GM12873 (cell line): ENCODE measurements at regions not wholly inside any gene's neighbourhood (a gene's known extent, or its start where the extent isn't known, plus 50 kb on each side); places are given as distances from the start of the nearest gene placed in this dataset.

Experiments used
- TF ChIP-seq, protein P1 (sequence below): IDR thresholded peaks from 2 replicates; pipeline ENCODE4 v1.5.1; 2012; ENCODE audit warnings: low read depth, mild to moderate bottlenecking, moderate library complexity, low read length, control low read depth; ENCODE audit not compliant: insufficient read depth; ENCODE audit errors: missing control alignments

DNA sequence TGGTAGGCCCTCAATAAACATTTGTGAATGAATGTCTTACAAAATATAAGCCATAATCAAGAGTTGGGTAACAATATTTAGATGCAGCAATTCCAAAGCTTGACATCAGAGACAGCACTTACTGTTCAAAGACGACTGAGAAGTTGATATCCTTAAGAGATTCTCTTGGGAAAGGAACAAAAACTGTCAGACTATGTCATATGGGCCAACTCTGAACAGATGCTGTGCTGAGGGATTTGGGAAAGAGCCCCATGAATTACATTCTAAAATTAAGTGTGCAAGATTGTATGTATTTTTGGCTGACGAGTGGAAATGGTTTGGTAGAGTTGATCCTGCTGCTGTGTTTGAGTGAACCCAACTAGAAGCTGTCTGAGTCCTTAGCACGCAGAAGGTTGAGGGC lies 250.7 kb upstream of the LINC00305 start:
- TF ChIP-seq, protein P1, sequence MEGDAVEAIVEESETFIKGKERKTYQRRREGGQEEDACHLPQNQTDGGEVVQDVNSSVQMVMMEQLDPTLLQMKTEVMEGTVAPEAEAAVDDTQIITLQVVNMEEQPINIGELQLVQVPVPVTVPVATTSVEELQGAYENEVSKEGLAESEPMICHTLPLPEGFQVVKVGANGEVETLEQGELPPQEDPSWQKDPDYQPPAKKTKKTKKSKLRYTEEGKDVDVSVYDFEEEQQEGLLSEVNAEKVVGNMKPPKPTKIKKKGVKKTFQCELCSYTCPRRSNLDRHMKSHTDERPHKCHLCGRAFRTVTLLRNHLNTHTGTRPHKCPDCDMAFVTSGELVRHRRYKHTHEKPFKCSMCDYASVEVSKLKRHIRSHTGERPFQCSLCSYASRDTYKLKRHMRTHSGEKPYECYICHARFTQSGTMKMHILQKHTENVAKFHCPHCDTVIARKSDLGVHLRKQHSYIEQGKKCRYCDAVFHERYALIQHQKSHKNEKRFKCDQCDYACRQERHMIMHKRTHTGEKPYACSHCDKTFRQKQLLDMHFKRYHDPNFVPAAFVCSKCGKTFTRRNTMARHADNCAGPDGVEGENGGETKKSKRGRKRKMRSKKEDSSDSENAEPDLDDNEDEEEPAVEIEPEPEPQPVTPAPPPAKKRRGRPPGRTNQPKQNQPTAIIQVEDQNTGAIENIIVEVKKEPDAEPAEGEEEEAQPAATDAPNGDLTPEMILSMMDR, result no peak

DNA sequence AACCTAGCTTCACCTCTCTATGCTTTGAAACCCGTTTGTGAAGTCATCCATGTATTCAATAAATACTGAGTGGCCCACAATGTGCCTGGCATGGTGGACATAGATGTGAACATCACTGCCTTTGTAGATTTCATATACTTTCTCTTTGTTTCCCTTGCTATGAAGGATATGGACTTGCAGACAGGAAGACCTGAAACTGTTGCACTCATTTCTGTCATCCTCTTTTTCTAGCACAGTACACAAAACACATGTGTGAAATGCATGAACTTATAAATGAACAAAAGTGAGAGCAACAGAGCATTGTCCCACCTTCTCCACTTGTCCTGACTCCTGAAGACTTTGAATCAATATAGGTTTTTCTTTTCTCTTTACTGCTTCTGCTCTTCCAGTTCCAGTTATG lies 249.4 kb upstream of the LINC00305 start:
- TF ChIP-seq, protein P1, result no peak

DNA sequence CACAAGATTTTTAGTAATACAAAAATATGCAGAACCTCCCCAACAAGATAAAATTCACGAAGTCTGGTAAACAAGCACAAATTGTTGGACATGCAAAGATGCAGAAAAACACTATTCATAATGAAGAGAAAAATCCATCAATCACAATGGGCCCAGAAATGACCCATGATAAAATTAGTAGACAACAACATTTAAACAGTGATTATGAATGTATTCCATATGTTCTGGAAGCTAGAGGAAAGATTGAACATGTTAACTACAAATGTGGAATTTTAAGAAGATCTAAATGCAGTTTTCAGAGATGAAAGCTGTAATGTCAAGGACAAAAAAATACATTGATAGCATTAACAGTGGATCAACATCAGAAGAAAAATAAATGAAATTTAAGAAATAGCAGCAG lies 243.3 kb upstream of the LINC00305 start:
- TF ChIP-seq, protein P1, result no peak

DNA sequence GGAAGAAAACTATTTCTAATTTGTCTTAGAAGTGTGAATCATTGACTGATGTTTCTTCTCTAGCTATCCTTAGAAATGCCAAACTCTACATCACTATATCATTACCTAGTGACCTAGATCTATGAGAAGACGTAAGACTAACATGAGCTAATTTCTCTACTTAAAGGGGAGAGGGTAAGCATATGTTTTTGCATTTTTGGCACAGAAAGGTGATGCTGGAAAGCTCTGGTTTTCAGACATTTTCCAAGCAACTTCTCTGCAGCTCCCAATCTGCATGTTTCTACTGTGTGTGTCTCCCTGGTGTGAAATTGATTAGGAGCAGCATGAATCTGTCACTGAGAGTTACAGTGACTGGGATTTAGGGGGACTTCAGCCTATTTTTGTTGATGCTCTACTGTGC lies 235.2 kb upstream of the LINC00305 start:
- TF ChIP-seq, protein P1, result no peak

DNA sequence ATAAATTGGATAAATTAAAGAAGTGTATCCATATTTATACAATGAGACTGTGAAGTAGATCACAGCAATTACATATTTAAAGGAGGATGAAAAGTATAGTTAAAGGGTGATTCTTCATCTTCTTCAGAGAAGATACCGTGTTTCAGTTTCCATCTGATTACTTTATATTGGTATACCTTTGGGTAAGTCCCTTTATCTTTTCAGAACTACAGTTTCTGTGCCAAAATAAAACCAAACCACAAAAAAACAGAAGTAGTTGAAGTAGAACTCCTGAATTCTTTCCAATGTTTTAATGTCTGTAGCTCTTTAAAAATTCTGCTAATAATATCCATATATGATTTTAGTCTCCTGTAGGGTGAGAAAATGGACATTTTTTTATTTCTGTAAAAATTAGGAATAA lies 231.2 kb upstream of the LINC00305 start:
- TF ChIP-seq, protein P1, result no peak

DNA sequence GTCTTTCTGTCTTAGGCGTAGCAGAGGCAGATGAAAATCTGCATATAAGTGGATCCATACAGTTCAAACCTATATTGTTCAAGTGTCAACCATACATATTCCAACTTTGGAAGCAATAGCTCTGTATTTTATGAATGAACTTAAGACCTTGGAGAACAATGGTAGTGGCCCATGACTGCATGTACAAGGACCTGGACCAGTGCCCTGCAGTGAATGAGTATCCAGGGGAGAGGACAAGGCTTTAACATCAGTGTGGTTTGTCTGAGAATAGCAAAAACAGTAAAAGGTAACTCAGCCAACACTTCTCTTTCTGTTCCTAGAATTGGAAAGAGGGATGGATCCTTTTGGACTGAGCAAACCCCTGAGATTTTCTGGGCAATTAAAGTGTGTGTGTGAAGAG lies 230.8 kb upstream of the LINC00305 start:
- TF ChIP-seq, protein P1, result no peak

DNA sequence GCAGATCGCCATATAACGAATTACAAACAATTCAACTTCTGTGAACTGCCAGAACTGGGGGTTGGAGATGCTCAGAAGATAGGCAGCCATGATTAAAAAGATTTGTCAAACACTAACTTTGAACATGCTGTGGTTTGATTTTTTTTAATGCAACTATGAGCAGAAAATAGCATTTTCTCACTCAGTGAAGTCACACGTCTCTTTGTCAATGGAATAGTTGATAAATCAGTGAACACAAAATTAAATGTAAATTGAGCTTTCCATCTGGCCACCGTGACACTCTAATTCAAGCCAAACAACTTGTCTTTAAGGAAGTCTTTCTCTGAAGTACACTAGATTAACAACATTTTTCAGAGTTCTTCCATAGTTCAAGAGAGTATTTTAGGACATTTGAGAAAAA lies 228.6 kb upstream of the LINC00305 start:
- TF ChIP-seq, protein P1, result no peak
